Loucy (cell line): ENCODE measurements at regions not wholly inside any gene's neighbourhood (a gene's known extent, or its start where the extent isn't known, plus 50 kb on each side); places are given as distances from the start of the nearest gene placed in this dataset.

ENCODE experiments used
- EZH2phosphoT487 ChIP-seq: fragments of 200-600 bp; IDR thresholded peaks from 2 replicates; pipeline ENCODE4 v1.6.1; 2018; ENCODE audit warnings: antibody characterized with exemption, mild to moderate bottlenecking, moderate library complexity, borderline replicate concordance
- TF ChIP-seq, protein P1 (sequence below): fragments of 200-600 bp; sonication (generic); conservative IDR thresholded peaks from 2 replicates; pipeline ENCODE4 v1.5.1; 2014; ENCODE audit warnings: mild to moderate bottlenecking, antibody characterized with exemption, low read length

DNA sequence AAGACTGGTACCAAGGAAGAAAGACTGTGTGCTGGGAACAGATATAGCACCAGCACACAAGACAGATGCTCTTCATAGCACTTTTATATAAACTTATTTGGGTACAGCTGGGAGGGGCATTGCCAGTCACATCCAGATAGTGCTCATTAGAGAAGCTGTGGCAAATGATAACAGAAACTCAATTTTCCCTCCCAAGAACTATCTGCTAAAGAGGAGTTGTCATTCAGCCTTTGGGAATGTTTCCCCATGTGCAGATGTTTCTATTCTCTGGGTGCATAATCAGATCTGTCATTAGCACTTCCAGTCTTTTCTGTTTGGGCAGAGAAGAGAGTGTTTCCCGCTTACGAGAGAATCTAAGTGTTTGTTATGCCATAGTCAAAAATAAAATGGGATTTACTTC, 714.9 kb upstream of the MDGA2 start:
- TF ChIP-seq, protein P1, sequence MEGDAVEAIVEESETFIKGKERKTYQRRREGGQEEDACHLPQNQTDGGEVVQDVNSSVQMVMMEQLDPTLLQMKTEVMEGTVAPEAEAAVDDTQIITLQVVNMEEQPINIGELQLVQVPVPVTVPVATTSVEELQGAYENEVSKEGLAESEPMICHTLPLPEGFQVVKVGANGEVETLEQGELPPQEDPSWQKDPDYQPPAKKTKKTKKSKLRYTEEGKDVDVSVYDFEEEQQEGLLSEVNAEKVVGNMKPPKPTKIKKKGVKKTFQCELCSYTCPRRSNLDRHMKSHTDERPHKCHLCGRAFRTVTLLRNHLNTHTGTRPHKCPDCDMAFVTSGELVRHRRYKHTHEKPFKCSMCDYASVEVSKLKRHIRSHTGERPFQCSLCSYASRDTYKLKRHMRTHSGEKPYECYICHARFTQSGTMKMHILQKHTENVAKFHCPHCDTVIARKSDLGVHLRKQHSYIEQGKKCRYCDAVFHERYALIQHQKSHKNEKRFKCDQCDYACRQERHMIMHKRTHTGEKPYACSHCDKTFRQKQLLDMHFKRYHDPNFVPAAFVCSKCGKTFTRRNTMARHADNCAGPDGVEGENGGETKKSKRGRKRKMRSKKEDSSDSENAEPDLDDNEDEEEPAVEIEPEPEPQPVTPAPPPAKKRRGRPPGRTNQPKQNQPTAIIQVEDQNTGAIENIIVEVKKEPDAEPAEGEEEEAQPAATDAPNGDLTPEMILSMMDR = no peak
- TF ChIP-seq EZH2phosphoT487 = no peak
